GM11168 (cell line): ENCODE measurements at regions not wholly inside any gene's neighbourhood (a gene's known extent, or its start where the extent isn't known, plus 50 kb on each side); places are given as distances from the start of the nearest gene placed in this dataset.
"Not testable (repeated sequence)": the region's sequence is repeated elsewhere in the genome, so short reads cannot be mapped to it uniquely, and the experiment has no call there.

Experiments
- in situ Hi-C: fragments of 300-500 bp; cut with MboI; formaldehyde crosslinking; loops from one replicate; pipeline ENCODE4 v1.12.0; 2022; ENCODE audit warnings: low sequenced_read_pairs; ENCODE audit not compliant: unreplicated experiment

- in situ Hi-C loops: no loop called here
These were observed 161.6 kb upstream of the NRP1 start for GRCh38 chr10:33496096-33496495.

- in situ Hi-C loops: no loop called here
These were observed 160.3 kb upstream of the NRP1 start for GRCh38 chr10:33494694-33495265.

GRCh38 chr10:33493978-33494377, 159.5 kb upstream of the NRP1 start:
- in situ Hi-C loops: no loop called here

- in situ Hi-C loops: no loop called here
These were observed 159.0 kb upstream of the NRP1 start for GRCh38 chr10:33493497-33493896.

DNA sequence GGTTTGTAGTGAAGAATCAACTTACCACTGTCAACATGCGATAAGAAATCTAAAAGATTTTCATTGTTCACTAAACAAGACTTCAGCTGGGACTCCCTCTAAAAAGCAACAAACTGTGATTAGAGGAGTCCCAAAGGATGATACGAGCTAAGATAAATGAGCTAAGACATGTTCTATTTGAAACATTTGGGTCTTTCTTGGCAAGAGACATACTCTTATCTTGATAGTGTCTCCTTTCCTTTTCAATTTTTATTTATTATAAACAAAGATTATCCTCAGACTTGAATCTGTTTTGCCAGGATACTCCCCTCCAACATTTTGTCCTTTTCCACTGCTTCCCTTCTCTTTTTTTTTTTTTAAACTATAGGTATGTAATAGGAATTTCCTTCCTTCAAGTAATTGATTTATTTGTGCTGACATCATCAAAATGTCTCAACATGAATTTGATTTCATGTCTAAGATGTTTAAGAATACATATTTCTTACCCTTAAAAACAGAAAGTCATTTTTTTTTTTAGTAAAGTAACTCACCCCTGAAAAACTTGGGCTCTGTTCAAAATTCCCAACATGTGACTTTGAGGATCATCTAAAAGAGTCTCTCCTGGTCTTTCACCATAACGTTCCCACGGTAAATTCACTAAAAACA, 158.4 kb upstream of the NRP1 start:
- in situ Hi-C loops: no loop called here

DNA sequence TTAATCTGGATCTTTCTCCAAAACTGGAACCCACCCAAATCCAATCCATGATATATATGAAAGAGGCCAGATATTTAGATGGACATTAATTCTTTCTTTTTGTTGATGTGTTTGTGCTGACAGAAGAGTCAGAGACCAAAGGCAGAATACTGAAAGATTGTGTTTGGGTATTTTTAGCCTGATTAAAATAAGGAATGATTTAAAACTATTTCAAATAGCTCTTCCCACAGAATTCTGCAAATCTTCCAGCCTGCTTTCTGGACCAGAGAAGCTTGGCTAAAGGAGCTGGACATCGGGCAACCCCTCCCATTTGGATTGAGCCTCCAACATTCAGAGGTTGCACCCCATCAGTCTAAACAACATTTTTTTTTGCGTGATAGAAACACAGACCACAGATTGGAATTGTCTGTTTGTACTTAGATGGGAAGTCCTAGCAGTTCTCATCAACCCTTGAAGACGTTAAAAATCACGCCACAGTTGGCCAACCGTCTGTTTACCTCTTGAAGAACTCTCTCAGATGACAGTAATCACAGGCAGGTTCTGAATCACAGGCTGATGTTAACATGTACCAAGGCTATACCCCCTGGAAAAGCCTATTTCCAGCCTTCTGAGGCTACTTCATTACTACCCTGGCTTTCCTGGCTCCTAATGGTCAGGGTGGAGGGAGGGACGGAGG, 155.2 kb upstream of the NRP1 start:
- in situ Hi-C loops: no loop called here

GRCh38 chr10:33487014-33487776, 152.7 kb upstream of the NRP1 start:
- in situ Hi-C loops: no loop called here

DNA sequence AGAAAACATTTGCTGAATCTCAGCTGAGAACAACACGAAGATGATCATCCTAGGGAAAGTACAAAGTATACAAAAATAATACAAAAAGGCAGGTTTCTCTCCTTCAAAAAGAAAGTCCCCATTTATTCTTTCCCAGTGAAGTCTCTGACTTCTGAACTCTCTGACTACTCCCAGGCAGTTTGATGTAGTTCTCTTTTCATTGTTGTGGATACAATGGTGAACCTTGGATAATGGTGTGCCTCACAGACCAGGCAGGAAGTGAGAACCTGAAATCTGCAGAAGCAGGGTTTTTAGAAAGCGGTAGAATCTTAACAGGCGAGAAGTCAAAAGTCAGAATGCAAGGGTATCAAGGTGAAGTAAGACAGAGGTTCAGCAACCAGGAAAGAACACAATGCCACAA, 150.8 kb upstream of the NRP1 start:
- in situ Hi-C loops: no loop called here

DNA sequence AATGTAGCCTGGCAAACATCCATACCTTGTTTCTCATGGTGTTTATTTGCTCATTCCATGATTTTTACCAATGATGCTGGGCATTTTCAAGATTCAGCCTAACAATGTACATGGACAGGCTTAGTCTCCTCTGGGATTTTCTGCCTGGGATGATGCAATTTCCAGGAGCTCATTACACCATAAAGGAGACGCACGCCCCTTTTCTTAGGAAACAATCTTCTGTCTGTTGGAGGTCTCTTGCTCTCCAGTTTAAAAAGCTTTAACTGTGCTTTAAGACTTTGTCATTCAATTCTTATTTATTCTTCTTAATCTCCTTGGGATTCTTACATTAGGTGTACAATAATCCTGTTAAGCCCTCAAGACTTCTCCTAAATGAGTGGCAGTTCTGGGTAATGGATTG, 150.3 kb upstream of the NRP1 start:
- in situ Hi-C loops: no loop called here

DNA sequence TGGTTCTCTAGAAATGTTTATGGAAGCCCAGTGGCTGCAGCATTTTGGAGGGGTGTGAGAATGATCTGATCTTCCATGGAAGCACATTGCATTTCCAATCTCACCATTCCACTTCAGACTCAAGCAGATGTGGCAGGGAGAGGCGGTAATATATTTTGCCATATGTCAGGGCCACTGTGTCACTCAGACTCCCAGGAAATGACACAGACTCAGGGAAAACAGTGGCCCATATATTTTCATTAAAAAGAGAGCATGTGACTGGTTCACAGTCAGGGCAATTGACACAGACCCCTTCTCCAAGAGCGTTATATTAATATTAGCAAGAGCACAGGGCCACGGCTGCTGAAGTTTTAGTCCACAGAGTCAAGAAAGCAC, 149.3 kb upstream of the NRP1 start:
- in situ Hi-C loops: no loop called here

DNA sequence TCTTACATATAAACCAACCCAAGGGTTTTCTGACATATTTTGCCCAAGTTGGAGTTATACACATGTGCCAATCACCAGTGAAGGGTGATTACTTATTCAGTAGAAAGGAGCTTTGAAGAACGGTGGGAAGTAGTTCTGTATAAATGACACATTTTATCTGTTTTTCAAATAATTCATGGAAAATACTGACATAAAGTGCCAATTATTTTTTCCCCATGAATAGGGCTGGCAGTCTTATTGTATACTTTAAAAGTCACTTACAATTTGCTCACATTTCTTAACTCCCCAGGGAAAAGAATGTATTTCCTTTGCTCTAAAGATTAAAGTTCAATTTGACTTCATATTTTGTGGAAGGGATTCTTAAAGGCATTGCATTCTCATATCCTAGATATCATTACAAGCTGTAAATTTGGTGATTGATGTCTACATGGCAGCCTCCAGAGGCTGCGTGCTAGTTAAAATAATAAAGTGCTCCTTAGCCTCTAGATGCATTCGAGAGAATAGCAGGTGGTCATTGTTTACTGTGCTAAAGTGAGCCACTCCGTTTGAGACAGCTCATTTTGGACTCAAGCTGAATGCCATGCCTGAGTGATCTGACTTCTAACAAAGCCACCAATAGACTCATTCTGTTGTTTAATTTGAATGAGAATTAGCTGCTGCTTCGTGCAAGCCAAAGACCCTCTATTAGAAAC, 148.8 kb upstream of the NRP1 start:
- in situ Hi-C loops: no loop called here

DNA sequence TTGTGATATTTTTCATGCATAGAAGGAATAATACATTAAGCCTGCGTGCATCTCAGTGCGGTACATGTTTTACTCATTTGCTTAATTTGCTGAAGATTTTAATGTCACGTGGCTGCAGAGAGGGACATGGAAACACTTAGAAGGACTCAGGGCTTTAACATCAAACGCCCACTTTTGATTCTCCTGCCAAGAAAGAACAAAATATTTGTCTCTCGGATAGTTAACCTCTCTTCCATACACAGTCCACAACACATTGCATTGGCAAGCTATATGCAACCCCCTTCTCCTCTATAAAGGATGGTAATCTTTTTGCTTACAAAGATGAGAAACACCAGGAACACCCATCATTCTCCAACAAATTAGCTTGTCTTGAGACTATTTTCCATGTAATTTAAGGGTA, 148.0 kb upstream of the NRP1 start:
- in situ Hi-C loops: no loop called here

DNA sequence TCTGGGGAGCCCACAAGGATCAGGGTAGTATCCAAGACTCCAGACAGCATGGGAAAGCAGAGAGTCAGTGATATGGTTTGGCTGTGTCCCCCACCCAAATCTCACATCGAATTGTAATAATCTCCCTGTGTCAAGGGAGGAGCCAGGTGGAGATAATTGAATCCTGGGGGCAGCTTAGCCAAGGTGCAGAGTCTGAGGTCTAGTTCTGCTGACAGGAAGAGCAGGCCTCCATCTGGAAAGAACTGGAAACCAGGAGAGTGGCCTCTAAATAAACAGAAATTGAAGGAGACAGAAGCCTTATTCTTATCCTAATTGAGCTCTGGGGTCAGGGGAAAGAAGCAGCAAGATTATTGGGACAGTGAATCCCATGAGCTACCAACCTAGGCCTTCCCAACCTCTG, 146.7 kb upstream of the NRP1 start:
- in situ Hi-C loops: no loop called here

DNA sequence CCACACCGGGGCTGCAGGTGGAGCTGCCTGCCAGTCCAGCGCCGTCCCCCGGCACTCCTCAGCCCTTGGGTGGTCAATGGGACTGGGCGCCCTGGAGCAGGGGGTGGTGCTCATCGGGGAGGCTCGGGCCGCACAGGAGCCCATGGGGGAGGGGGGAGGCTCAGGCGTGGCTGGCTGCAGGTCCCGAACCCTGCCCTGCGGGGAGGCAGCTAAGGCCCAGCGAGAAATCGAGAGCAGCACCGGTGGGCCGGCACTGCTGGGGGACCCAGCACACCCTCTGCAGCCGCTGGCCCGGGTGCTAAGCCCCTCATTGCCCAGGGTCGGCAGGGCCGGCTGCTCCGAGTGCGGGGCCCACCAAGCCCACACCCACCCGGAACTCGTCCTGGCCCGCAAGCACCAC, 145.9 kb upstream of the NRP1 start:
- in situ Hi-C loops: not testable (repeated sequence)

GRCh38 chr10:33478675-33479125, 144.2 kb upstream of the NRP1 start:
- in situ Hi-C loops: no loop called here

DNA sequence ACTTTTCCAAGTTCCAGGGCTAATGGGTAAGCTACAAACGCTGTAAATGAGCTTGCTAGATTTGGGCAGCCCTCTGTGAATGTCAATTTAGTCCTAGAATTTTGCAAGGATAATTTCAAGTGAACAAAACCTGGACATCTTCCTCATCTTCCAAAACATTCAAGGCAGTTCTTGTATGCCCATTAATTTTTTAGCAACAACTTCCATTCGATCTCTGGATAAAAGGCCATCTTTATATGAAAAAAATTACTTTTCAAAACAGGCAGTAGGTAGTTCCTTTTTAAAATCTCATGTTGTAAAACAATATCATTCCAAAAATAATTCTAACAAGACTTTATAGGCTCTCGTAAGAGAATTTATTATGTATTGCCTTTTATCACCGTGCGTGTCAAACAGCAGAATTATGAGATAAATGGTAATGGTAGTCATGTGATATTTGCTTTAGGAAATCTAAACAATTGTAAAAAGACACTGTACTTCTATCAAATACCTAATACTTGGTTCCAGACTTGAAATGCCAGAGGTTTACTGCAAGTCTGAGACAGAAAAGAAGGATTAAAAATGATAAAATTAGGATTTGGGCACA, 143.7 kb upstream of the NRP1 start:
- in situ Hi-C loops: no loop called here

DNA sequence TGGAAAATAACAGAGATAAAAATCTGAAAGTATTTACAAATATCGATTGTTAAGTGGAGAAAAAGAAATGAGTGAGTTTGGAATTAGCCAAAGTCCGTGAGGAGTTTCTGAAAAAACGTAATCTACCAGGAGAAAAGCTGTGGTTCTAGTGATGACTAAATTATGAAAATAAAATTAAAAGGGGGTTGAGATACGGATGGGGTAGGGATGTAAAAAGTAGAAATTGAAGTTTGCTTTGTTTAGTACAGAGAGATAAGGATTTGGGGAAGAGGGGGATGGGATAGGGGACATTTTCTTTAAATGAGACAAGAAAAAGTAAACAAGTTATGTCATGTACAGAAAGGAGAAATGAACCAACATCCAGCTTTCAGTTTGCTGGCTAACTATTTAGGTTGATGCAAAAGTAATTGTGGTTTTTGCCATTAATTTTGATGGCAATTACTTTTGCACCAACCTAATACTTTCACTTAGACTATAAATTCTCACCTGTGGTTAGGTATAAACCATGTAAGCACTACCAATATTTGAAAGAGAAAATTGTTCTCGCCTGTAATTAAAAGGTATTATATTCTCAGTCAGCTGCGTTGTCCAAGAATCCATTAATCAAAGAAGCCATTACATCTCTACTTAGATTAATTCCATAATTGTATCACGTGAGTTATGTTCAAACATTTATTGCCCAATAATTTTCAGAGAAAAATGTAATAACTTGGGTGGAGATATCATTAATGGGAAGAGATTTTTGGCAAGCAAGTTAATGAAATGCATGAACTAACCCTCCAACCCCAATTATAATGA, 143.0 kb upstream of the NRP1 start:
- in situ Hi-C loops: no loop called here

DNA sequence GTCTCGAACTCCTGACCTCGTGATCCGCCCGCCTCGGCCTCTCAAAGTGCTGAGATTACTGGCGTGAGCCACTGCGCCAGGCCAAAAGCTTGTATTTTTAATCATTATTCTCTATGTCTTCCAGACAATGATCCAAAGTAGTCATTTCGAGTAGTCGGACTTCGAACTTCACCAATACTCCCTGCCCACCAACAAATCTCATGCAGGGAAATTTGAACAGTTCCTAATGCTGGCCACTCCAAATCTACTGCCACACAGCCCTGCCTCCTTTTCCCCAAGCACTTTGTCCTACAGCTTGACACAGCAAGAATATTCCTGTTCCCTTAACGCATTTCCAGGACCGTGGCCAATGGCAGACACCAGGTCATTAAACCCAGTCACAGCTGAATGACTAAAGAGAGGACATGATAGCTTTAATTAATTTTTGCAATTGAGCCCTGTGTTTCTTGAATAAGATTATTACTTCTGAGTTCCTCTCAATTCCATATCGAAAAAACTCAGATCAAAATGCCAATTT, 142.3 kb upstream of the NRP1 start:
- in situ Hi-C loops: no loop called here

- in situ Hi-C loops: no loop called here
These were observed 139.2 kb upstream of the NRP1 start for GRCh38 chr10:33473688-33474087.
